ENCODE measurements at regions not wholly inside any gene's neighbourhood (a gene's known extent, or its start where the extent isn't known, plus 50 kb on each side); places are given as distances from the start of the nearest gene placed in this dataset.

- 42 to 50% (median 47%) methylated on average over 2 of the region's 2 CpGs for WGBS, 5 donors
- Histone ChIP-seq H3K36me3 (no peaks in the 10 kb centered on the region), H3K4me1 (no peaks in the 10 kb centered on the region), H3K4me3 (no peak overlapping the region), H3K9me3 (no peaks in the 10 kb centered on the region), H3K27me3 (replicated peaks in 1 of 7) (no peaks in the 10 kb centered on the region), H3K27ac (no peak overlapping the region)
- intact Hi-C loops (cut with DNase I; ENCODE audit: low total_unique reads): no loop called here
- no peak for TF ChIP-seq POLR2AphosphoS5 (IDR thresholded peaks at IDR 0.05)
- TF ChIP-seq POLR2A (IDR thresholded peaks at IDR 0.05): no peak
- TF ChIP-seq, protein P1, sequence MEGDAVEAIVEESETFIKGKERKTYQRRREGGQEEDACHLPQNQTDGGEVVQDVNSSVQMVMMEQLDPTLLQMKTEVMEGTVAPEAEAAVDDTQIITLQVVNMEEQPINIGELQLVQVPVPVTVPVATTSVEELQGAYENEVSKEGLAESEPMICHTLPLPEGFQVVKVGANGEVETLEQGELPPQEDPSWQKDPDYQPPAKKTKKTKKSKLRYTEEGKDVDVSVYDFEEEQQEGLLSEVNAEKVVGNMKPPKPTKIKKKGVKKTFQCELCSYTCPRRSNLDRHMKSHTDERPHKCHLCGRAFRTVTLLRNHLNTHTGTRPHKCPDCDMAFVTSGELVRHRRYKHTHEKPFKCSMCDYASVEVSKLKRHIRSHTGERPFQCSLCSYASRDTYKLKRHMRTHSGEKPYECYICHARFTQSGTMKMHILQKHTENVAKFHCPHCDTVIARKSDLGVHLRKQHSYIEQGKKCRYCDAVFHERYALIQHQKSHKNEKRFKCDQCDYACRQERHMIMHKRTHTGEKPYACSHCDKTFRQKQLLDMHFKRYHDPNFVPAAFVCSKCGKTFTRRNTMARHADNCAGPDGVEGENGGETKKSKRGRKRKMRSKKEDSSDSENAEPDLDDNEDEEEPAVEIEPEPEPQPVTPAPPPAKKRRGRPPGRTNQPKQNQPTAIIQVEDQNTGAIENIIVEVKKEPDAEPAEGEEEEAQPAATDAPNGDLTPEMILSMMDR (IDR thresholded peaks at IDR 0.05 in 8 of 11, conservative IDR thresholded peaks at IDR 0.05 in 3 of 11): no peak
- DNase-seq: no peak
Measured at GRCh38 chr18:27378431-27379095, 193.5 kb upstream of the CHST9 start.

- intact Hi-C loops (cut with DNase I; ENCODE audit: low total_unique reads): no loop called here
- WGBS, 5 donors: 62 to 77% (median 65%) methylated on average over 1 of the region's 1 CpG
- DNase-seq: no peak
Measured at GRCh38 chr18:27377251-27377650, 192.1 kb upstream of the CHST9 start.

GRCh38 chr18:27372386-27372785 is 187.3 kb upstream of the CHST9 start:
- TF ChIP-seq POLR2A (IDR thresholded peaks at IDR 0.05) (no peak), POLR2AphosphoS5 (IDR thresholded peaks at IDR 0.05) (no peak)
- TF ChIP-seq, protein P1 (IDR thresholded peaks at IDR 0.05 in 8 of 11, conservative IDR thresholded peaks at IDR 0.05 in 3 of 11): no peak
- Histone ChIP-seq H3K4me3 (no peak overlapping the region), H3K4me1 (no peaks in the 10 kb centered on the region), H3K27me3 (replicated peaks in 1 of 7) (no peaks in the 10 kb centered on the region), H3K9me3 (no peaks in the 10 kb centered on the region), H3K27ac (no peak overlapping the region), H3K36me3 (no peaks in the 10 kb centered on the region)
- intact Hi-C loops (cut with DNase I; ENCODE audit: low total_unique reads): no loop called here
- no peak for DNase-seq
- WGBS, 5 donors: 0 to 17% (median 9%) methylated on average over 1 of the region's 1 CpG

More at GRCh38 chr18:27377251-27377650, 192.1 kb upstream of the CHST9 start:
- H3K4me3 ChIP-seq: no peak overlapping the region
- no peaks in the 10 kb centered on the region for H3K9me3 ChIP-seq
- no peak overlapping the region for H3K27ac ChIP-seq
- no peaks in the 10 kb centered on the region for H3K36me3 ChIP-seq
- TF ChIP-seq POLR2AphosphoS5 (IDR thresholded peaks at IDR 0.05) (no peak), POLR2A (IDR thresholded peaks at IDR 0.05) (no peak)
- TF ChIP-seq, protein P1 (IDR thresholded peaks at IDR 0.05 in 8 of 11, conservative IDR thresholded peaks at IDR 0.05 in 3 of 11): no peak
- no peaks in the 10 kb centered on the region for H3K27me3 ChIP-seq (replicated peaks in 1 of 7)
- no peaks in the 10 kb centered on the region for H3K4me1 ChIP-seq

DNA sequence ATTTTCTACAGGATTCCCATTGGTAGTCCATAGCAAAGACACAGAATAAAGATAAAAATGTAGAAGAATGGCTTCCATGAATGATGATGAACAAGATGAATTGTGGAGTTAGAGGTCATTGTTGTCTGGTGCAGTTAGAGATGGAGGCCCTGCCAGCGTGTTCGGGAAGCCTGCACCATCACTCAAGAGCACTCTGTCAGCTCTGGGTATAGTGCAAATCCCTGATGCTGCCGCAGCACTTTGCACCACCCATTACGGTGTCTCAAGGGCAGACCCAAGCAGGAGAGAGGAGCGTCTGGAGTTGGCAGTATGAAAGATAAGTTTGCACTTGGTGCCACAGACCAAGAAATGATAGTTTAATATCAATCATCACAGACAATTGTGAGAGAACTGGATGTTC is 181.6 kb upstream of the CHST9 start:
- no peaks in the 10 kb centered on the region for H3K9me3 ChIP-seq
- H3K27ac ChIP-seq: no peak overlapping the region
- no peak for DNase-seq
- TF ChIP-seq, protein P1 (IDR thresholded peaks at IDR 0.05 in 8 of 11, conservative IDR thresholded peaks at IDR 0.05 in 3 of 11): no peak
- TF ChIP-seq POLR2AphosphoS5 (IDR thresholded peaks at IDR 0.05): no peak
- TF ChIP-seq POLR2A (IDR thresholded peaks at IDR 0.05): no peak
- WGBS, 5 donors: 83 to 93% (median 88%) methylated on average over 5 of the region's 5 CpGs
- H3K36me3 ChIP-seq: no peaks in the 10 kb centered on the region
- no peaks in the 10 kb centered on the region for H3K27me3 ChIP-seq (replicated peaks in 1 of 7)
- H3K4me3 ChIP-seq: no peak overlapping the region
- intact Hi-C loops (cut with DNase I; ENCODE audit: low total_unique reads): loop anchor here (10.0 kb wide), 1 partner anchor 228 kb away; no protein-coding TSS in a partner anchor
- no peaks in the 10 kb centered on the region for H3K4me1 ChIP-seq

Measured in spleen (tissue), 11 donors.